Neutrophil (primary cell): ENCODE measurements at regions not wholly inside any gene's neighbourhood (a gene's known extent, or its start where the extent isn't known, plus 50 kb on each side); places are given as distances from the start of the nearest gene placed in this dataset.

Experiments
- H3K27ac ChIP-seq: fragments of 200-600 bp; sonication (generic); 2 replicates; pipeline ENCODE4 v1.5.1; 2016; ENCODE audit warnings: mild to moderate bottlenecking, moderate library complexity
- H3K27me3 ChIP-seq: fragments of 200-600 bp; sonication (generic); 2 replicates; pipeline ENCODE4 v1.6.0; 2016; ENCODE audit warnings: mild to moderate bottlenecking
- H3K36me3 ChIP-seq: fragments of 200-600 bp; sonication (generic); 2 replicates; pipeline ENCODE4 v1.5.1; 2017
- H3K4me1 ChIP-seq, 2 experiments: fragments of 200-600 bp in 1 of 2; sonication (generic) in 1 of 2; 1 replicate in 1 of 2; 2 replicates in 1 of 2; pipeline versions ENCODE4 v1.5.1 to v1.6.1; 2013 to 2016; ENCODE audit warnings: low read depth in 1 of 2, low read length in 1 of 2, mild to moderate bottlenecking in 1 of 2, moderate library complexity in 1 of 2; ENCODE audit not compliant: control insufficient read depth in 1 of 2, insufficient read depth in 1 of 2
- H3K4me3 ChIP-seq, 2 experiments: fragments of 200-600 bp in 1 of 2; sonication (generic) in 1 of 2; 1 replicate in 1 of 2; 2 replicates in 1 of 2; pipeline ENCODE4 v1.5.1; 2013 to 2016; ENCODE audit warnings: low read depth in 1 of 2, low read length in 1 of 2, mild to moderate bottlenecking in 1 of 2, moderate library complexity in 1 of 2
- H3K9me3 ChIP-seq: fragments of 200-600 bp; sonication (generic); 2 replicates; pipeline ENCODE4 v1.5.1; 2016
- TF ChIP-seq, protein P1 (sequence below): fragments of 200-600 bp; sonication (generic); IDR thresholded peaks from 2 replicates; pipeline ENCODE4 v1.5.1; 2016; ENCODE audit warnings: antibody characterized with exemption

DNA sequence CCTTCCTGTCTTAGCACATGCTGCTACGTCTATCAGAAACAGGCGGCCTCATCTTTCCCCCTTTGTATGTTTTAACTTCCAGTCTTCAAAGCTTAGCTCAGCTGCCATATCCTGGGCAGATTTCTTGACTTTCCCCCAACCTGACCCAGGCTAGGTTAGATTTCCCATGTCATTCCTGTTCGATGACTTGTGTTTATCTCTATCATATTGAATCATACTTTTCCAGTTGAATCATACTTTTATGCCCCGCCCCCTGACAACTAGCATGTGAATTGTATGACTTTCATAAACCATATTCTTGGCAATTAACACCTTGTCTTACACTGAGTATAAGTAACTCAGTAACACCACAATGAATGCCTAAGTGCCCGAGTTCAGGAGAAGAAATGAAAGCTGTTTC is 128.3 kb downstream of the CYRIA start:
- TF ChIP-seq, protein P1, sequence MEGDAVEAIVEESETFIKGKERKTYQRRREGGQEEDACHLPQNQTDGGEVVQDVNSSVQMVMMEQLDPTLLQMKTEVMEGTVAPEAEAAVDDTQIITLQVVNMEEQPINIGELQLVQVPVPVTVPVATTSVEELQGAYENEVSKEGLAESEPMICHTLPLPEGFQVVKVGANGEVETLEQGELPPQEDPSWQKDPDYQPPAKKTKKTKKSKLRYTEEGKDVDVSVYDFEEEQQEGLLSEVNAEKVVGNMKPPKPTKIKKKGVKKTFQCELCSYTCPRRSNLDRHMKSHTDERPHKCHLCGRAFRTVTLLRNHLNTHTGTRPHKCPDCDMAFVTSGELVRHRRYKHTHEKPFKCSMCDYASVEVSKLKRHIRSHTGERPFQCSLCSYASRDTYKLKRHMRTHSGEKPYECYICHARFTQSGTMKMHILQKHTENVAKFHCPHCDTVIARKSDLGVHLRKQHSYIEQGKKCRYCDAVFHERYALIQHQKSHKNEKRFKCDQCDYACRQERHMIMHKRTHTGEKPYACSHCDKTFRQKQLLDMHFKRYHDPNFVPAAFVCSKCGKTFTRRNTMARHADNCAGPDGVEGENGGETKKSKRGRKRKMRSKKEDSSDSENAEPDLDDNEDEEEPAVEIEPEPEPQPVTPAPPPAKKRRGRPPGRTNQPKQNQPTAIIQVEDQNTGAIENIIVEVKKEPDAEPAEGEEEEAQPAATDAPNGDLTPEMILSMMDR, result no peak
- Histone ChIP-seq H3K36me3 (no peaks in the 10 kb centered on the region), H3K9me3 (no peaks in the 10 kb centered on the region)

DNA sequence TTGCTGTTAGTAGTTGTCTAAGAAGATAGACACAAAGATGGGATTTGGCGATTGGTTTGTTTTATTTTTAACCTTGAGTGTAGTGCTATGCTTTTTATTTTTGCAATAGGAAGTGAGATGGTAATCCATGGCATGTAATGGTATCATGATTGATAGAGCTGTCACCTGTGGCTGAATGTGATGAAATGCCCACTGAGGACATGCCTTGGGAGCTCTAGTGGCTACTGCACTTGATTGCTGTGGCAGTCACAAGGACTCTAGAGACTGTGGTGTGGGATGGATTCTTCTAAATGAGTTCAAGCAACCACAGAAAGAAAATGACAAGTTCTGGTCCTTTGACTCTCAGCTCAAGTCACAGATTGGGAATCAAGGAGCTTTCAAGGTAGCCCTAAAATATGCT is 139.4 kb downstream of the CYRIA start:
- no peak overlapping the region for H3K4me3 ChIP-seq
- no peaks in the 10 kb centered on the region for H3K4me1 ChIP-seq
- H3K36me3 ChIP-seq, result no peaks in the 10 kb centered on the region
- no peaks in the 10 kb centered on the region for H3K27me3 ChIP-seq
- H3K27ac ChIP-seq, result no peak overlapping the region
- TF ChIP-seq, protein P1, result no peak
- no peaks in the 10 kb centered on the region for H3K9me3 ChIP-seq

More for the DNA sequence above, 128.3 kb downstream of the CYRIA start:
- Histone ChIP-seq H3K4me3 (no peak overlapping the region), H3K27me3 (peaks cover 19% of the 10 kb centered on the region), H3K4me1 (no peaks in the 10 kb centered on the region), H3K27ac (no peak overlapping the region)

DNA sequence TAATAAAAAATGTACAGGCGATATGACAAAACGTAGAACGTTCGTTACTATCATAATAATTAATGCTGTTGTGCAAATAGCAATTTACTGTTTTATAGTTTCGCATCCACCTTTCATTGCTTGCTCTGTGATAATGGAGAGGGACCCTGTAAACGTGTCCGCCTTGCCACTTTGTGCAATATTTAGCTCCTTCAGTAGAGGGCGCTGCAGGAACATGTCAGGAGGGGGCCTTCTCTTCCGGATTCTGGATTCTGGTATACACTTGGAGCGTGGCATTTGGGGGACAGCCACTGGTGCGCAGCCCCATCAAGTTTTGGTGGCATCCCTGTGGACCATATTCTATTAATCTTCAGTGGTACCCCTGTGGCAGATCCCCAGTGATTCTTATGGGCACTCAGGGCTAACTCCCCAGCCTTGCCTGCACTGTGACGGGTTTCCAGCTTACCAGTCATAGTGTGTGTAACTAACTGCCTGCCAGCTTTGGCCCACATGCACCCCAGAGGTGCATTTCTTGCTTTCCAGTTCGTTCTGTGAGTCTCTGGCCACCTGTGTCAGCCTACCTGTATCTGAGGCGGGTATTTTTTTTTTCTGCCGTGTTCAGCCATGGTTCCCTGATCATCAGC is 140.3 kb downstream of the CYRIA start:
- no peak overlapping the region for H3K4me3 ChIP-seq
- no peaks in the 10 kb centered on the region for H3K4me1 ChIP-seq
- no peaks in the 10 kb centered on the region for H3K27me3 ChIP-seq
- H3K9me3 ChIP-seq, result no peaks in the 10 kb centered on the region
- H3K27ac ChIP-seq, result no peak overlapping the region
- TF ChIP-seq, protein P1, result peak; percentile 76
- no peaks in the 10 kb centered on the region for H3K36me3 ChIP-seq

DNA sequence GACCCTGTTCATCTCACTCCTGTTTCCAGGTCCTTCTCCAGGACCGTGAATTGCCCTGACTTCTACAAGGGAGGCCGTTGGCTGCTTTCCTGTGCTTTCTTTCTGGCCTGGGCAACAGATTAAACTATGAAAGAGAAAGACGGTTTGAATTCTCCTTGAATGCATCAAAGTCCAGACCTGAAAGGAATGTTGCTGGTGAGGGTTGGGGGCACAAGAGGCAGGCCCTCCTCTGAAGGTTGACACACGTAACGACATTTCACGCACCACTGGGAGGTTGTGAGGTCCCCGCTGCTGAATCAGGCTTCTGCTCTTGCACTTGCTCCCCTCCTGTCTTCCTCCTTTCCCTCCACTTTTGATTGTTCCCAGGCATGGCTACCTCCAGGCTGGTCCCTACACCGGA is 141.9 kb downstream of the CYRIA start:
- H3K36me3 ChIP-seq, result no peaks in the 10 kb centered on the region
- H3K4me3 ChIP-seq, result no peak overlapping the region
- H3K27me3 ChIP-seq, result peaks cover 5% of the 10 kb centered on the region
- H3K4me1 ChIP-seq, result no peaks in the 10 kb centered on the region
- H3K9me3 ChIP-seq, result no peaks in the 10 kb centered on the region
- H3K27ac ChIP-seq, result no peak overlapping the region
- TF ChIP-seq, protein P1, result no peak

DNA sequence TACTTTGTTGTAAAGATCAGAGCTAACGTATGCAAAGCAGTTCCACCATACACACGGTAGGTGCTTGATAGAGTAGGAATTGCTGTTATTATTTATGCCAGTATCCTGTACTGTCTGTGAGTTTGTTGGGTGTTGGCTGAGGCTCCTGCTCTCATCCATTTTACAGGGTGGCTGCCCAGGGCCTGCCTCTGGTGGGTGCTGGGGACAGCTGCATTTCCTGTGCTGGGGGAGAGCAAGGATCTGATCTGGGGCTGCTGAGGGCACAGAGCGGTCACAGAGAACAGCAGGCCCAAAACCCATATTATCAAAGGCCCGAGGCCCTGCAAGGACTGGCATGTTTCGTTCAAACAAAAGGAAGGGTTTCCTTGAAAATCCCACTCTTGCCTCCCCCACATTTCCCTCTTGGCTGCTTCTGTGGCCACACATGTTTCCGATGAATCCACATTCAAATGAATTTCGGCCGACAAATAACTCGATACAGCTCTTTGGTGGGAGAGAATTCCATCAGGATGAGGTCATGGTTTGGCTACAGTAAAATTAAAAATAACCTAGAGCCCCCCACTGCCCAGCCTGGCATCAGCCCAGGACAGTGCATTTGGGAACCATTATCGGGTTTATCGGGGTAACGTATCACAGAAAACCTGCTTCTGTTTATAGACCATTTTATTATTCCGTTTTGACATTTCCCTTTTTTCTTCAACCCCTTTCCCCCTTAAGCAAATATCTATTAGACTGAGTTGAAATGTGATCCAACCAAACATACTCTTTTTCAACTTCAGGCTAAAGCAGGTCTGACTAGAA is 143.4 kb downstream of the CYRIA start:
- Histone ChIP-seq H3K27ac (no peak overlapping the region), H3K9me3 (no peaks in the 10 kb centered on the region), H3K4me3 (no peak overlapping the region), H3K27me3 (peaks cover 8% of the 10 kb centered on the region), H3K36me3 (no peaks in the 10 kb centered on the region), H3K4me1 (no peaks in the 10 kb centered on the region)
- TF ChIP-seq, protein P1, result no peak
